ENCODE measurements at regions not wholly inside any gene's neighbourhood (a gene's known extent, or its start where the extent isn't known, plus 50 kb on each side); places are given as distances from the start of the nearest gene placed in this dataset.

- peak overlapping the region; percentile 75 to 99 (median 88) for H3K27ac ChIP-seq
- peaks cover 7 to 94% (median 70%) of the 10 kb centered on the region in 4 donors for H3K4me1 ChIP-seq
- TF ChIP-seq EP300 (IDR thresholded peaks at IDR 0.05), result peak in 1 of 2 donors; percentile 53
- TF ChIP-seq CTCF (IDR thresholded peaks at IDR 0.05), result no peak
- no peak overlapping the region for H3K4me3 ChIP-seq
- H3K36me3 ChIP-seq, result peaks cover 0 to 36% (median 3%) of the 10 kb centered on the region in 3 donors
- no peaks in the 10 kb centered on the region for H3K27me3 ChIP-seq
- H3K9me3 ChIP-seq, result no peaks in the 10 kb centered on the region
- 52 to 55% methylated on average over 13 to 14 of the region's 14 CpGs for WGBS, 2 donors
- peak; percentile 65 to 66 for DNase-seq (ENCODE audit: low spot score in 2 of 2)
These were observed 160.3 kb upstream of the KLF14 start for GRCh38 chr7:130894146-130894908.

- peaks cover 0 to 38% (median 3%) of the 10 kb centered on the region in 3 donors for H3K36me3 ChIP-seq
- H3K4me1 ChIP-seq, result peaks cover 7 to 94% (median 69%) of the 10 kb centered on the region in 4 donors
- H3K27me3 ChIP-seq, result no peaks in the 10 kb centered on the region
- H3K4me3 ChIP-seq, result no peak overlapping the region
- no peak for DNase-seq (ENCODE audit: low spot score in 2 of 2)
- no peaks in the 10 kb centered on the region for H3K9me3 ChIP-seq
- TF ChIP-seq POLR2A (IDR thresholded peaks at IDR 0.05) (no peak), CTCF (IDR thresholded peaks at IDR 0.05) (no peak), EP300 (IDR thresholded peaks at IDR 0.05) (no peak)
- 69 to 71% methylated on average over 20 of the region's 20 CpGs for WGBS, 2 donors
- H3K27ac ChIP-seq, result peak overlapping the region; percentile 75 to 99 (median 88)
These were observed 161.1 kb upstream of the KLF14 start for GRCh38 chr7:130894909-130895750.

DNA sequence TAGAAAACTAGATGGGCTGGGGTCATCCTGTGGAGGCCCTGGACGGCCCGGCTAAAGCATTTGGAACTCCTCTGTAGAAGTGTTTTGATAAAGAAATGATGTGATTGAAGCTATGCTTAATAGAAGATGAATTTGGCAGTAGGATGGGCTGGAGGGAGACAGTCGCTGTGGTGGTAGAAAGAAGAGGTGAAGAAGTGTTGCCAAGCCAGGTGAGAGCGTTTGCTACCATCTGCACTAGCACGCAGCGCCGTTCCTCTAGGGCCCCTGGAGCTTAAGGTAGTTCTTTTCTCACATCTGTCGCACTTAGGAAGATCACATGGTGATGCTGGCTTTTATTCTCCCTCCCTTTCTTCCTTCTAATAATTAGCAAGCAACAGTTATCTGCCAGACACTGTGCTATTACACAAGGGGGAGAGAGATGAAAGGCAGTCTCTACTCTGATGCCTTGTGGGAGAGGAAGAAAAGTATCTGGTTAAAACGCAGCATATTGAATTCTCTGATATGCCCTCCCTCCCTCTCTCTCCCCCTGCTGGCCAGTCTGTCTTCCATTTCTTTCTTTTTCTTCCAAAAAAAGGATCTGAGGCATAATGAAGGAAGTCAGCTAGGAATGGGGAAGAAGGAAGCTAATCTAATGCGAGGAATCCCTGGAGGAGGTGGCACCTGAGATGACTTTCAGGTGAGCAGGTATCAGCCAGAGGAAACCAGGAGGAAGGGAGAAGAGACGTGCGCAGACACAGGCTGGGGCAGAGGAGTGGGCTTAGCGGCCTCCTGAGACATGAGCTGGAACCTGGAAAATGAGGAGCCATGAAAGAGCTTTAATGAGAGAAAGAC, 162.3 kb upstream of the KLF14 start:
- DNase-seq (ENCODE audit: low spot score in 2 of 2), result no peak
- Histone ChIP-seq H3K9me3 (no peaks in the 10 kb centered on the region), H3K27ac (peak overlapping the region; percentile 75 to 99 (median 88)), H3K4me3 (no peak overlapping the region), H3K27me3 (no peaks in the 10 kb centered on the region), H3K36me3 (peaks cover 0 to 43% (median 0%) of the 10 kb centered on the region in 3 donors), H3K4me1 (peaks cover 7 to 95% (median 70%) of the 10 kb centered on the region in 4 donors)
- TF ChIP-seq POLR2A (IDR thresholded peaks at IDR 0.05), result no peak
- no peak for TF ChIP-seq CTCF (IDR thresholded peaks at IDR 0.05)
- TF ChIP-seq EP300 (IDR thresholded peaks at IDR 0.05), result no peak
- 66 to 71% methylated on average over 13 of the region's 13 CpGs for WGBS, 2 donors

GRCh38 chr7:130896898-130897514, 163.0 kb upstream of the KLF14 start:
- Histone ChIP-seq H3K36me3 (peaks cover 0 to 43% (median 0%) of the 10 kb centered on the region in 3 donors), H3K4me3 (no peak overlapping the region), H3K27me3 (no peaks in the 10 kb centered on the region), H3K27ac (peak overlapping the region; percentile 75 to 99 (median 88)), H3K9me3 (no peaks in the 10 kb centered on the region), H3K4me1 (peaks cover 7 to 97% (median 72%) of the 10 kb centered on the region in 4 donors)
- DNase-seq (ENCODE audit: low spot score in 2 of 2), result no peak
- 31 to 41% methylated on average over 22 of the region's 22 CpGs for WGBS, 2 donors
- TF ChIP-seq EP300 (IDR thresholded peaks at IDR 0.05) (peak; percentile 44 to 61), POLR2A (IDR thresholded peaks at IDR 0.05) (peak in 1 of 2 donors; percentile 26), CTCF (IDR thresholded peaks at IDR 0.05) (peak; percentile 77 to 92 (median 83))

Data from tibial nerve (tissue), 4 donors.